HEK293 (cell line): ENCODE measurements at regions not wholly inside any gene's neighbourhood (a gene's known extent, or its start where the extent isn't known, plus 50 kb on each side); places are given as distances from the start of the nearest gene placed in this dataset.
A peak's percentile ranks its signal among the peaks of the same experiment; 100 is the strongest.

Experiments
- BCL6B ChIP-seq: fragments of 450-650 bp; formaldehyde crosslinking; IDR thresholded peaks from 2 replicates; pipeline ENCODE4 v1.5.1; 2017; ENCODE audit warnings: missing biosample characterization, missing genetic modification characterization
- FEZF1 ChIP-seq: fragments of 450-650 bp; formaldehyde crosslinking; IDR thresholded peaks from 2 replicates; pipeline ENCODE4 v1.5.1; 2016; ENCODE audit warnings: missing biosample characterization, missing genetic modification characterization
- HOXD13 ChIP-seq: sonication (generic); formaldehyde crosslinking; IDR thresholded peaks from 2 replicates; pipeline ENCODE4 v1.8.0; 2022; ENCODE audit warnings: missing genetic modification reagents, borderline replicate concordance
- KLF1 ChIP-seq: fragments of 450-650 bp; formaldehyde crosslinking; IDR thresholded peaks from 2 replicates; pipeline ENCODE4 v1.5.1; 2016; ENCODE audit warnings: missing biosample characterization, missing genetic modification characterization
- RBAK ChIP-seq: fragments of 450-650 bp; formaldehyde crosslinking; IDR thresholded peaks from 2 replicates; pipeline ENCODE4 v1.5.1; 2016; ENCODE audit warnings: missing biosample characterization, missing genetic modification characterization
- SALL2 ChIP-seq: fragments of 450-650 bp; formaldehyde crosslinking; IDR thresholded peaks from 2 replicates; pipeline ENCODE4 v1.5.0; 2017; ENCODE audit warnings: missing biosample characterization, mild to moderate bottlenecking, missing genetic modification characterization, borderline replicate concordance
- SP2 ChIP-seq: fragments of 450-650 bp; formaldehyde crosslinking; IDR thresholded peaks from 2 replicates; pipeline ENCODE4 v1.5.1; 2016; ENCODE audit warnings: missing biosample characterization, missing genetic modification characterization
- YY1 ChIP-seq: fragments of 450-650 bp; formaldehyde crosslinking; IDR thresholded peaks from 2 replicates; pipeline ENCODE4 v1.5.1; 2018; ENCODE audit warnings: missing biosample characterization, missing genetic modification characterization
- ZBTB1 ChIP-seq: fragments of 450-650 bp; formaldehyde crosslinking; IDR thresholded peaks from 2 replicates; pipeline ENCODE4 v1.5.1; 2016; ENCODE audit warnings: missing biosample characterization, missing genetic modification characterization
- ZBTB11 ChIP-seq: fragments of 450-650 bp; formaldehyde crosslinking; conservative IDR thresholded peaks from 2 replicates; pipeline ENCODE4 v1.5.1; 2016; ENCODE audit warnings: low read depth, missing biosample characterization, missing genetic modification characterization
- ZBTB20 ChIP-seq: fragments of 450-650 bp; formaldehyde crosslinking; IDR thresholded peaks from 2 replicates; pipeline ENCODE4 v1.5.1; 2016; ENCODE audit warnings: missing biosample characterization, missing genetic modification characterization
- ZNF10 ChIP-seq: fragments of 450-650 bp; formaldehyde crosslinking; IDR thresholded peaks from 2 replicates; pipeline ENCODE4 v1.5.1; 2017; ENCODE audit warnings: missing biosample characterization, missing genetic modification characterization
- ZNF148 ChIP-seq: fragments of 450-650 bp; formaldehyde crosslinking; IDR thresholded peaks from 2 replicates; pipeline ENCODE4 v1.5.0; 2017; ENCODE audit warnings: missing biosample characterization, missing genetic modification characterization, borderline replicate concordance
- ZNF169 ChIP-seq: fragments of 450-650 bp; formaldehyde crosslinking; IDR thresholded peaks from 2 replicates; pipeline ENCODE4 v1.5.1; 2016; ENCODE audit warnings: missing biosample characterization, missing genetic modification characterization
- ZNF174 ChIP-seq: fragments of 450-650 bp; formaldehyde crosslinking; IDR thresholded peaks from 2 replicates; pipeline ENCODE4 v1.5.0; 2017; ENCODE audit warnings: missing biosample characterization, mild to moderate bottlenecking, missing genetic modification characterization
- ZNF175 ChIP-seq: fragments of 450-650 bp; formaldehyde crosslinking; IDR thresholded peaks from 2 replicates; pipeline ENCODE4 v1.5.1; 2016; ENCODE audit warnings: missing biosample characterization, missing genetic modification characterization
- ZNF2 ChIP-seq: fragments of 450-650 bp; formaldehyde crosslinking; IDR thresholded peaks from 2 replicates; pipeline ENCODE4 v1.5.1; 2016; ENCODE audit warnings: missing biosample characterization, missing genetic modification characterization
- ZNF239 ChIP-seq: fragments of 450-650 bp; formaldehyde crosslinking; IDR thresholded peaks from 2 replicates; pipeline ENCODE4 v1.5.1; 2016; ENCODE audit warnings: missing biosample characterization, missing genetic modification characterization
- ZNF248 ChIP-seq: fragments of 450-650 bp; formaldehyde crosslinking; IDR thresholded peaks from 2 replicates; pipeline ENCODE4 v1.5.1; 2017; ENCODE audit warnings: missing biosample characterization, missing genetic modification characterization
- ZNF26 ChIP-seq: fragments of 450-650 bp; formaldehyde crosslinking; IDR thresholded peaks from 2 replicates; pipeline ENCODE4 v1.5.1; 2016; ENCODE audit warnings: missing biosample characterization, missing genetic modification characterization
- ZNF311 ChIP-seq: fragments of 450-650 bp; formaldehyde crosslinking; IDR thresholded peaks from 2 replicates; pipeline ENCODE4 v1.5.1; 2017; ENCODE audit warnings: missing biosample characterization, missing genetic modification characterization, borderline replicate concordance
- ZNF335 ChIP-seq: fragments of 450-650 bp; formaldehyde crosslinking; conservative IDR thresholded peaks from 2 replicates; pipeline ENCODE4 v1.5.1; 2016; ENCODE audit warnings: missing biosample characterization, missing genetic modification characterization
- ZNF366 ChIP-seq: fragments of 450-650 bp; formaldehyde crosslinking; conservative IDR thresholded peaks from 2 replicates; pipeline ENCODE4 v1.5.1; 2016; ENCODE audit warnings: missing biosample characterization, missing genetic modification characterization
- ZNF37A ChIP-seq: fragments of 450-650 bp; IDR thresholded peaks from 2 replicates; pipeline ENCODE4 v1.5.1; 2018; ENCODE audit warnings: missing biosample characterization, missing genetic modification characterization
- ZNF529 ChIP-seq: fragments of 450-650 bp; formaldehyde crosslinking; IDR thresholded peaks from 2 replicates; pipeline ENCODE4 v1.5.1; 2017; ENCODE audit warnings: missing genetic modification characterization, missing biosample characterization; ENCODE audit not compliant: insufficient replicate concordance
- ZNF560 ChIP-seq: fragments of 450-650 bp; formaldehyde crosslinking; IDR thresholded peaks from 2 replicates; pipeline ENCODE4 v1.5.1; 2017; ENCODE audit warnings: missing biosample characterization, missing genetic modification characterization, borderline replicate concordance
- ZNF585B ChIP-seq: fragments of 450-650 bp; formaldehyde crosslinking; IDR thresholded peaks from 2 replicates; pipeline ENCODE4 v1.5.1; 2016; ENCODE audit warnings: missing biosample characterization, missing genetic modification characterization
- ZNF626 ChIP-seq: fragments of 450-650 bp; sonication (Bioruptor Pico); formaldehyde crosslinking; IDR thresholded peaks from 2 replicates; pipeline ENCODE4 v1.5.1; 2018; ENCODE audit warnings: missing biosample characterization, missing genetic modification characterization, inconsistent platforms
- ZNF645 ChIP-seq: fragments of 450-650 bp; formaldehyde crosslinking; IDR thresholded peaks from 2 replicates; pipeline ENCODE4; 2016; ENCODE audit warnings: missing biosample characterization, missing genetic modification characterization
- ZNF670 ChIP-seq: fragments of 450-650 bp; formaldehyde crosslinking; IDR thresholded peaks from 2 replicates; pipeline ENCODE4 v1.5.1; 2016; ENCODE audit warnings: missing biosample characterization, missing genetic modification characterization, low read depth
- ZNF747 ChIP-seq: fragments of 450-650 bp; formaldehyde crosslinking; IDR thresholded peaks from 2 replicates; pipeline ENCODE4 v1.5.1; 2016; ENCODE audit warnings: missing biosample characterization, missing genetic modification characterization
- ZNF76 ChIP-seq: fragments of 450-650 bp; formaldehyde crosslinking; IDR thresholded peaks from 2 replicates; pipeline ENCODE4; 2016; ENCODE audit warnings: low read depth, missing biosample characterization, missing genetic modification characterization, borderline replicate concordance
- ZNF785 ChIP-seq: fragments of 450-650 bp; formaldehyde crosslinking; IDR thresholded peaks from 2 replicates; pipeline ENCODE4 v1.5.1; 2016; ENCODE audit warnings: missing biosample characterization, missing genetic modification characterization

GRCh38 chr3:31165399-31165860 is 271.0 kb upstream of the GADL1 start (continued):
- TF ChIP-seq ZBTB20, result peak; percentile 20; the same call in 1 of the 2 replicates
- no peak for TF ChIP-seq ZNF335
- no peak for TF ChIP-seq ZNF37A (tag by site-specific recombination)
- TF ChIP-seq HOXD13 (CRISPR knock-in tag), result no peak
- TF ChIP-seq ZNF26 (tag by site-specific recombination), result no peak
- TF ChIP-seq RBAK, result no peak
- TF ChIP-seq ZNF169, result no peak
- no peak for TF ChIP-seq ZNF175 (tag by site-specific recombination)
- no peak for TF ChIP-seq ZNF747 (tag by site-specific recombination)
- peak; percentile 50; the same call in 1 of the 2 replicates for TF ChIP-seq ZNF2 (tag by site-specific recombination)
- no peak; the same call in 1 of the 2 replicates for TF ChIP-seq ZNF366 (tag by site-specific recombination)
- TF ChIP-seq SALL2 (tag by site-specific recombination), result no peak
- TF ChIP-seq ZNF239 (tag by site-specific recombination), result no peak
- no peak for TF ChIP-seq ZNF670 (tag by site-specific recombination)
- TF ChIP-seq ZBTB1, result no peak
- TF ChIP-seq YY1, result no peak
- TF ChIP-seq ZNF148 (tag by site-specific recombination), result no peak
- no peak for TF ChIP-seq ZNF585B
- TF ChIP-seq ZNF645 (tag by site-specific recombination), result no peak
- no peak for TF ChIP-seq ZNF311 (tag by site-specific recombination)
- TF ChIP-seq SP2 (tag by site-specific recombination), result no peak
- TF ChIP-seq BCL6B (tag by site-specific recombination), result peak; percentile 86
- no peak for TF ChIP-seq ZBTB11 (tag by site-specific recombination)
- no peak for TF ChIP-seq ZNF529 (tag by site-specific recombination)
- TF ChIP-seq ZNF76 (tag by site-specific recombination), result no peak
- no peak for TF ChIP-seq ZNF560 (tag by site-specific recombination)
- peak; percentile 72; the same call in 1 of the 2 replicates for TF ChIP-seq ZNF10 (tag by site-specific recombination)
- no peak for TF ChIP-seq KLF1 (tag by site-specific recombination)
- TF ChIP-seq ZNF174 (tag by site-specific recombination), result no peak
- no peak for TF ChIP-seq ZNF785
- TF ChIP-seq ZNF248 (tag by site-specific recombination), result no peak
- no peak for TF ChIP-seq ZNF626 (tag by site-specific recombination)
- peak; percentile 92 for TF ChIP-seq FEZF1 (tag by site-specific recombination)
